ENCODE measurements at regions not wholly inside any gene's neighbourhood (a gene's known extent, or its start where the extent isn't known, plus 50 kb on each side); places are given as distances from the start of the nearest gene placed in this dataset.

- DNase-seq: no peak
Measured at GRCh38 chr9:95755421-95755730, 120.1 kb upstream of the ERCC6L2 start.

GRCh38 chr9:95754533-95755420, 120.7 kb upstream of the ERCC6L2 start:
- no peak for DNase-seq

- no peak for DNase-seq
Measured at GRCh38 chr9:95753762-95754465, 121.6 kb upstream of the ERCC6L2 start.

- DNase-seq: no peak
Measured at GRCh38 chr9:95752129-95752731, 123.3 kb upstream of the ERCC6L2 start.

GRCh38 chr9:95751520-95751790, 124.0 kb upstream of the ERCC6L2 start:
- no peak for DNase-seq

GRCh38 chr9:95750725-95751519, 124.6 kb upstream of the ERCC6L2 start:
- no peak for DNase-seq

GRCh38 chr9:95749493-95749892, 126.0 kb upstream of the ERCC6L2 start:
- no peak for DNase-seq

- no peak for DNase-seq
Measured at GRCh38 chr9:95746408-95747180, 128.9 kb upstream of the ERCC6L2 start.

- no peak for DNase-seq
Measured at GRCh38 chr9:95742821-95743220, 132.7 kb upstream of the ERCC6L2 start.

- no peak for DNase-seq
Measured at GRCh38 chr9:95741631-95742030, 133.9 kb upstream of the ERCC6L2 start.

GRCh38 chr9:95740217-95741004, 135.1 kb upstream of the ERCC6L2 start:
- DNase-seq: no peak

GRCh38 chr9:95738438-95738837, 137.1 kb upstream of the ERCC6L2 start:
- no peak for DNase-seq

GRCh38 chr9:95736891-95737522, 138.5 kb upstream of the ERCC6L2 start:
- DNase-seq: no peak

- DNase-seq: no peak
Measured at GRCh38 chr9:95736370-95736769, 139.1 kb upstream of the ERCC6L2 start.

- DNase-seq: no peak
Measured at GRCh38 chr9:95735701-95736100, 139.8 kb upstream of the ERCC6L2 start.

- DNase-seq: no peak
Measured at GRCh38 chr9:95733741-95734666, 141.5 kb upstream of the ERCC6L2 start.

- no peak for DNase-seq
Measured at GRCh38 chr9:95732802-95733688, 142.4 kb upstream of the ERCC6L2 start.

GRCh38 chr9:95731876-95732275, 143.6 kb upstream of the ERCC6L2 start:
- DNase-seq: no peak
